GM13977 (cell line): ENCODE measurements at regions not wholly inside any gene's neighbourhood (a gene's known extent, or its start where the extent isn't known, plus 50 kb on each side); places are given as distances from the start of the nearest gene placed in this dataset.

Source experiments
- DNase-seq: peaks from one replicate; pipeline ENCODE4 v3.0.0; 2012; ENCODE audit warnings: low spot score
- in situ Hi-C: fragments of 300-500 bp; cut with MboI; formaldehyde crosslinking; loops from one replicate; pipeline ENCODE4 v1.12.0; 2022; ENCODE audit warnings: low sequenced_read_pairs, low pct_unique_long_range_greater_than_20kb, mixed read lengths, inconsistent platforms; ENCODE audit not compliant: unreplicated experiment
- TF ChIP-seq, protein P1 (sequence below): IDR thresholded peaks from 2 replicates; pipeline ENCODE4 v1.5.1; 2012; ENCODE audit warnings: mild to moderate bottlenecking, control low read depth; ENCODE audit not compliant: insufficient read depth; ENCODE audit errors: extremely low read depth, missing control alignments

DNA sequence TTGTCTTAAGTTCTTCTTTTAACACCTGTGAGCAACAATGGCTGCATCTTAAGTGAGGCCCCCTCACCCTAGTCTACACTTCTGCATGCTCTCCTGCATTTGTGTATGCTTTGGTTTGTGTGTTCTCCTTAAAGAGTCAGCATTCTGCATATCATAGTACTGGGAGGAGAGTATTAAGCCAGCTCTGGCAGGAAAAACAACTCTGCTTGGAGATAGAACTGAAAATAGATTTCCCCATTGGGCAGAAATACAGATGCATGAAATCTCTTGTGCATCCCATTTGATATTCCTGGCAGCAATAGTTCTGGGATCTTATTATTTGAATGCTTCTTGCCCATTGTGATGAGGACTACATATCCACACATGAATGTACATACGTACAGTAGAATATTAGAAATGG lies 70.6 kb upstream of the PRICKLE1 start:
- in situ Hi-C loops = no loop called here
- no peak for DNase-seq
- TF ChIP-seq, protein P1, sequence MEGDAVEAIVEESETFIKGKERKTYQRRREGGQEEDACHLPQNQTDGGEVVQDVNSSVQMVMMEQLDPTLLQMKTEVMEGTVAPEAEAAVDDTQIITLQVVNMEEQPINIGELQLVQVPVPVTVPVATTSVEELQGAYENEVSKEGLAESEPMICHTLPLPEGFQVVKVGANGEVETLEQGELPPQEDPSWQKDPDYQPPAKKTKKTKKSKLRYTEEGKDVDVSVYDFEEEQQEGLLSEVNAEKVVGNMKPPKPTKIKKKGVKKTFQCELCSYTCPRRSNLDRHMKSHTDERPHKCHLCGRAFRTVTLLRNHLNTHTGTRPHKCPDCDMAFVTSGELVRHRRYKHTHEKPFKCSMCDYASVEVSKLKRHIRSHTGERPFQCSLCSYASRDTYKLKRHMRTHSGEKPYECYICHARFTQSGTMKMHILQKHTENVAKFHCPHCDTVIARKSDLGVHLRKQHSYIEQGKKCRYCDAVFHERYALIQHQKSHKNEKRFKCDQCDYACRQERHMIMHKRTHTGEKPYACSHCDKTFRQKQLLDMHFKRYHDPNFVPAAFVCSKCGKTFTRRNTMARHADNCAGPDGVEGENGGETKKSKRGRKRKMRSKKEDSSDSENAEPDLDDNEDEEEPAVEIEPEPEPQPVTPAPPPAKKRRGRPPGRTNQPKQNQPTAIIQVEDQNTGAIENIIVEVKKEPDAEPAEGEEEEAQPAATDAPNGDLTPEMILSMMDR = no peak

- no peak for DNase-seq
- in situ Hi-C loops = no loop called here
- TF ChIP-seq, protein P1 = no peak
Measured at GRCh38 chr12:42652048-42652447, 62.5 kb upstream of the PRICKLE1 start.

GRCh38 chr12:42648061-42648460 lies 58.5 kb upstream of the PRICKLE1 start:
- DNase-seq = no peak
- TF ChIP-seq, protein P1 = no peak
- in situ Hi-C loops = no loop called here

DNA sequence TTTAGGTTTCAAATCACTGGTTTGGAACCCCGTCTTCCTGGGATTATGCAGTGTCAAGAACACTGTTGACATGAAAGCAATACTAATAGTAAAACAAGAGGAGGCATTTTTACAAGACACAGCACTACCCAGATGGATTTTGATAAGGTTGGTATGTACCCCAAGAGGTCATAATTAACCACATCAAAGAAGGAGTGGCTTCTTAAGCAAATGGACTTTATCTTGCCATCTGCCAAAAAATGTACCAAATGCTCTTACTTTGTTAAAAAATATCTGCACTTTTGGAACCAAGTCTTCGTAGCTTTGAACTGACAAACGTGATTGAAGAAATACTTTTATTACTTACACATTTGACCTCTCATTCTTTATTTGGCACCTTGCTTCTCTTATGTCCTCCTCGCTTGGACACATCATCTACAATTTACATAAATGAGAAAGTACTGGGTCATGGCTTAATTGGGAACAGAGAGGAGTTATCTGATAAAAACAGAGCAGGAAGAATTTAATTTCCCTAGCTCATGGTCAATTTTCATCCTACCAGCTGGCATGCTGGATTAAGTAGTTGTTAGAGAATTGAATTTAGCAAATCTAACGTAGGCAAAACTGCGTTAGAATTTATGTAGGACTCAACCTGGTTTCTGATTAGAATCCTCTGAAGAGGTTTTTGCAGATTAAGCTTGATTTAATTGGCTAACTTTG lies 54.5 kb upstream of the PRICKLE1 start:
- in situ Hi-C loops = no loop called here
- TF ChIP-seq, protein P1 = no peak
- no peak for DNase-seq

DNA sequence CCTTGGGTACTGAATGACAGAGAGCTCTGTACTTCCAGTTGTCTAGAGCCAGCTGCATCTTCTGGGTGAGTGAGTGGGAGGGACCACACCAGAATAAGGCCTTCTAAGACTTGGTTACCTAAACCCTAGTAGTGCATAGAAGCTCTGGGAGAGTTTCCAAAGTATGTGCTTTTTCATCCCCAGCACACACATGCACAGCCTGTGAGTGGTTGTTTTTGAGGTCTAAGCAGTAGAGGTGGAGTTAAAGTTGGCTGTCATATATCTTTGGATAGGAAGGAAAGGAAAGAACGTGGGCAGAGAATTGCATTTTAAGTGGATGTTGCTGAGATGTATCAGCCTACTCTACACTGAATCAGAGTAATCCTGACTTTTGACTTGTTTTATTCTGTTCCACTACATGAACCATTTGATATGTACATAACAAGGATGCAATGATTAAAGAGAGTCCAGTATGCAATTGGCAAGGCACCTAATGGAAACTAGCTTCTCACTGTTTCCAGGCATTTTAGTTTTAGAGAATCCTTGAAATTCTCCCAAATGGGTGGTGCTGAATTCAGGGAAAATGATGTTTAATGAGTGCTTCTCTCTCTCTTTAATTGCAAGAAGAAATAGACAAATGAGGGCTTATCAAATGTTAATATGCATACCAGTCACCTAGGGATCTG lies 51.8 kb upstream of the PRICKLE1 start:
- TF ChIP-seq, protein P1 = no peak
- in situ Hi-C loops = no loop called here
- DNase-seq = no peak

DNA sequence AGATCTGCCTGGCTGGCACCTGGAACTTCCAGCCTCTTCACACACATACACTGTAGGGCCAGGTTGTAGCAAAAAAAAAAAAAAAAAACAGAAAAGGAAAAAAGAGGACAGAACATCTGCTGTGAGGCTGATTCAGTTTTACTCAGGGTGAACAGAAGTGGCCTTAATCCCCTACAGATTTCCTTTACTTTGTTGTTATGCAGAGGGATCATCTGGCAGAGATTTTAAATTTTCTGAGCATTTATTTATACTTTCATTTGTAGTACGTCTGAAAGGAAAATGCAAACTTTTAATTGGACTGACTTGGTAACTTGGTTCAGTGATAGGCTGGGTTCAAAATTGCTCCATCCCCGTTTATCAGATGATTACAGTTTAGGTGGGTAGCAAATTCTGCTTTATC lies 50.8 kb upstream of the PRICKLE1 start:
- TF ChIP-seq, protein P1 = no peak
- no peak for DNase-seq
- in situ Hi-C loops = no loop called here
